IMR-90 (cell line): ENCODE measurements at regions not wholly inside any gene's neighbourhood (a gene's known extent, or its start where the extent isn't known, plus 50 kb on each side); places are given as distances from the start of the nearest gene placed in this dataset.

Source experiments
- ATAC-seq: fragments of 200-7000 bp; cut with Tn5 transposase; 2 replicates; pipeline ENCODE4 v1.9.1; 2020; ENCODE audit warnings: low read depth, mild to moderate bottlenecking, moderate library complexity
- BruUV-seq: library from RNA; stranded (reverse); fragments of 400-500 nt; replicated peaks from 2 replicates; lab custom pipeline; 2021; lab: Mats Ljungman, UMichigan
- CTCF ChIA-PET: fragments of 300-600 bp; formaldehyde crosslinking; extraction: SDS; loops from one replicate; lab custom pipeline; 2021; ENCODE audit warnings: antibody characterized with exemption; lab: Yijun Ruan, JAX
- POLR2A ChIA-PET: fragments of 300-600 bp; sonication (Branson Sonifier 250); formaldehyde crosslinking; loops from one replicate; lab custom pipeline; 2022; ENCODE audit warnings: antibody characterized with exemption; ENCODE audit not compliant: unreplicated experiment; lab: Charles Lee
- DNase-seq: peaks from one replicate; pipeline ENCODE4 v3.0.0; 2013
- H2AFZ ChIP-seq: replicated peaks from 2 replicates; pipeline ENCODE3; 2013; ENCODE audit warnings: low read length, mild to moderate bottlenecking; ENCODE audit not compliant: poor library complexity
- H2AK5ac ChIP-seq: 2 replicates; pipeline ENCODE4 v1.6.1; 2013; ENCODE audit warnings: low read depth, low read length, inconsistent platforms
- H2AK9ac ChIP-seq: replicated peaks from 2 replicates; pipeline ENCODE3; 2013; ENCODE audit warnings: mild to moderate bottlenecking, low read depth, low read length, moderate library complexity; ENCODE audit not compliant: poor library complexity
- H2BK120ac ChIP-seq: 2 replicates; pipeline ENCODE4 v1.6.1; 2013; ENCODE audit warnings: low read depth, low read length, inconsistent platforms
- H2BK15ac ChIP-seq: 3 replicates; pipeline ENCODE4 v1.6.1; 2013; ENCODE audit warnings: low read depth, low read length, inconsistent platforms
- H2BK20ac ChIP-seq: 2 replicates; pipeline ENCODE4 v1.6.1; 2013; ENCODE audit warnings: low read depth, mild to moderate bottlenecking, inconsistent platforms, low read length, moderate library complexity
- H2BK5ac ChIP-seq: 2 replicates; pipeline ENCODE4 v1.6.1; 2013; ENCODE audit warnings: mild to moderate bottlenecking, low read depth, low read length, inconsistent platforms; ENCODE audit not compliant: poor library complexity, severe bottlenecking
- H3K14ac ChIP-seq: replicated peaks from 2 replicates; pipeline ENCODE4 v1.6.1; 2013; ENCODE audit warnings: low read depth, low read length, inconsistent platforms
- H3K18ac ChIP-seq: 2 replicates; pipeline ENCODE4 v1.6.1; 2013; ENCODE audit warnings: low read depth, low read length, control low read depth
- H3K23ac ChIP-seq: 2 replicates; pipeline ENCODE4 v1.6.1; 2013; ENCODE audit warnings: low read depth, low read length, inconsistent platforms
- H3K27ac ChIP-seq: 2 replicates; pipeline ENCODE4 v1.5.1; 2013; ENCODE audit warnings: mild to moderate bottlenecking, control low read depth, low read length; ENCODE audit not compliant: insufficient read depth
- H3K27me3 ChIP-seq: 2 replicates; pipeline ENCODE4 v1.6.1; 2013; ENCODE audit warnings: low read length; ENCODE audit not compliant: control insufficient read depth, insufficient read depth
- H3K36me3 ChIP-seq: 2 replicates; pipeline ENCODE4 v1.6.1; 2013; ENCODE audit warnings: low read length, mixed read lengths; ENCODE audit not compliant: control insufficient read depth, insufficient read depth
- H3K4ac ChIP-seq: 2 replicates; pipeline ENCODE4 v1.6.1; 2013; ENCODE audit warnings: low read depth, low read length, inconsistent platforms
- H3K4me1 ChIP-seq: 2 replicates; pipeline ENCODE4 v1.6.1; 2013; ENCODE audit warnings: low read length, mixed read lengths; ENCODE audit not compliant: control insufficient read depth, insufficient read depth
- H3K4me2 ChIP-seq: 2 replicates; pipeline ENCODE4 v1.6.1; 2013; ENCODE audit warnings: low read depth, mild to moderate bottlenecking, control low read depth, low read length, moderate library complexity
- H3K4me3 ChIP-seq: 2 replicates; pipeline ENCODE4 v1.5.1; 2013; ENCODE audit warnings: low read depth, mild to moderate bottlenecking, control low read depth, low read length, moderate library complexity; ENCODE audit not compliant: insufficient read depth
- H3K56ac ChIP-seq: 2 replicates; pipeline ENCODE4 v1.6.1; 2013; ENCODE audit warnings: low read length, inconsistent platforms; ENCODE audit not compliant: insufficient read depth; ENCODE audit errors: extremely low read depth
- H3K79me1 ChIP-seq, 2 experiments: 2 replicates each; pipeline ENCODE4 v1.6.1; 2013; ENCODE audit warnings: low read length in 2 of 2, inconsistent platforms in 1 of 2, low read depth in 1 of 2
- H3K9ac ChIP-seq: 2 replicates; pipeline ENCODE4 v1.6.1; 2013; ENCODE audit warnings: low read depth, low read length, control low read depth
- H3K9me1 ChIP-seq: 2 replicates; pipeline ENCODE4 v1.6.1; 2013; ENCODE audit warnings: low read length, inconsistent platforms; ENCODE audit not compliant: insufficient read depth
- H3K9me3 ChIP-seq: 2 replicates; pipeline ENCODE4 v1.6.1; 2013; ENCODE audit warnings: low read length; ENCODE audit not compliant: control insufficient read depth, insufficient read depth
- H4K20me1 ChIP-seq: 2 replicates; pipeline ENCODE4 v1.6.1; 2013; ENCODE audit warnings: low read length, inconsistent platforms; ENCODE audit not compliant: insufficient read depth
- H4K5ac ChIP-seq: 2 replicates; pipeline ENCODE4 v1.6.1; 2013; ENCODE audit warnings: mild to moderate bottlenecking, low read depth, low read length, control low read depth
- H4K8ac ChIP-seq, 2 experiments: 2 replicates each; pipeline ENCODE4 v1.6.1; 2013; ENCODE audit warnings: low read depth in 2 of 2, low read length in 2 of 2, control low read depth in 1 of 2, inconsistent platforms in 1 of 2
- H4K91ac ChIP-seq: 2 replicates; pipeline ENCODE4 v1.6.1; 2013; ENCODE audit warnings: low read depth, low read length, inconsistent platforms; ENCODE audit not compliant: insufficient read depth
- CEBPB ChIP-seq: IDR thresholded peaks from 2 replicates; pipeline ENCODE4 v1.6.1; 2012; ENCODE audit warnings: low read depth, low read length, improper control_type of control experiment
- CHD1 ChIP-seq: IDR thresholded peaks from 2 replicates; pipeline ENCODE4 v1.6.1; 2012; ENCODE audit warnings: low read depth, low read length, improper control_type of control experiment
- CTCF ChIP-seq: conservative IDR thresholded peaks from 2 replicates; pipeline ENCODE4 v1.5.1; 2012; ENCODE audit warnings: mild to moderate bottlenecking, low read depth, low read length, improper control_type of control experiment
- ELK1 ChIP-seq: fragments of 150-350 bp; IDR thresholded peaks from 2 replicates; pipeline ENCODE4 v1.6.1; 2016; ENCODE audit warnings: low read depth, mild to moderate bottlenecking, low read length, moderate library complexity, borderline replicate concordance
- FOS ChIP-seq: fragments of 150-350 bp; IDR thresholded peaks from 2 replicates; pipeline ENCODE4 v1.6.1; 2016; ENCODE audit warnings: low read depth, low read length
- MAFK ChIP-seq: IDR thresholded peaks from 2 replicates; pipeline ENCODE4 v1.6.1; 2012; ENCODE audit warnings: low read depth, low read length, improper control_type of control experiment
- MAZ ChIP-seq: IDR thresholded peaks from 2 replicates; pipeline ENCODE4 v1.6.1; 2012; ENCODE audit warnings: low read depth, mild to moderate bottlenecking, low read length, improper control_type of control experiment, moderate library complexity, borderline replicate concordance
- MXI1 ChIP-seq: IDR thresholded peaks from 2 replicates; pipeline ENCODE4 v1.6.1; 2012; ENCODE audit warnings: low read depth, mild to moderate bottlenecking, low read length, moderate library complexity, borderline replicate concordance
- NFE2L2 ChIP-seq: fragments of 150-350 bp; IDR thresholded peaks from 2 replicates; pipeline ENCODE4 v1.6.1; 2016; ENCODE audit warnings: low read depth, mild to moderate bottlenecking, low read length
- POLR2A ChIP-seq: IDR thresholded peaks from 2 replicates; pipeline ENCODE4 v1.6.1; 2012; ENCODE audit warnings: mild to moderate bottlenecking, low read depth, low read length
- RAD21 ChIP-seq: IDR thresholded peaks from 2 replicates; pipeline ENCODE4 v1.6.1; 2012; ENCODE audit warnings: low read length, improper control_type of control experiment
- RFX5 ChIP-seq: IDR thresholded peaks from 2 replicates; pipeline ENCODE4 v1.8.0; 2012; ENCODE audit warnings: low read depth, mild to moderate bottlenecking, low read length, moderate library complexity
- SMC3 ChIP-seq: fragments of 150-350 bp; IDR thresholded peaks from 2 replicates; pipeline ENCODE4 v1.6.1; 2016; ENCODE audit warnings: low read depth, mild to moderate bottlenecking, antibody characterized with exemption, low read length, moderate library complexity
- USF2 ChIP-seq: fragments of 150-350 bp; IDR thresholded peaks from 2 replicates; pipeline ENCODE4 v1.6.1; 2017; ENCODE audit warnings: mild to moderate bottlenecking, antibody characterized with exemption, low read length, low read depth
- whole genome bisulfite sequencing, 2 experiments: methylation state at CpG; one replicate each; pipeline versions ENCODE4 v1.1.5 to v1.1.7; 2013; ENCODE audit warnings: missing lambda C conversion rate in 2 of 2; ENCODE audit not compliant: insufficient read length in 1 of 2; ENCODE audit errors: extremely low coverage in 2 of 2; 5-methylcytosine and 5-hydroxymethylcytosine counted together
- dilution Hi-C: fragments of 300-500 bp; cut with HindIII; formaldehyde crosslinking; loops from one replicate; pipeline ENCODE4 v1.14.3; 2018; ENCODE audit warnings: low sequenced_read_pairs; ENCODE audit not compliant: unreplicated experiment
- in situ Hi-C: fragments of 300-500 bp; cut with MboI; formaldehyde crosslinking; loops from 3 replicates; pipeline ENCODE4 v1.14.3; 2019; ENCODE audit warnings: low sequenced_read_pairs, inconsistent platforms, mixed read lengths
- intact Hi-C: fragments of 100-400 bp; cut with micrococcal nuclease; formaldehyde crosslinking; loops from 2 replicates; pipeline ENCODE4 v1.10.0; 2022

- no peak overlapping the region for H3K9ac ChIP-seq
- no peak for DNase-seq
- H2AFZ ChIP-seq: no peak overlapping the region
- no peaks in the 10 kb centered on the region for H3K79me1 ChIP-seq
- no peak overlapping the region for H2BK15ac ChIP-seq
- H3K4ac ChIP-seq: no peak overlapping the region
- H2BK20ac ChIP-seq: no peak overlapping the region
- H3K14ac ChIP-seq: no peak overlapping the region
- H3K4me3 ChIP-seq: no peak overlapping the region
- H2AK5ac ChIP-seq: no peak overlapping the region
- no TSS peak for BruUV-seq
- POLR2A ChIA-PET: no interaction called here
- CTCF ChIA-PET: interaction anchor here (0.6 kb wide), 1 partner anchor 269 kb away, joined by 5 read pairs; no protein-coding TSS in a partner anchor
- intact Hi-C loops: no loop called here
- H2BK120ac ChIP-seq: no peak overlapping the region
- no peak overlapping the region for H4K5ac ChIP-seq
- H4K20me1 ChIP-seq: no peaks in the 10 kb centered on the region
- no peak overlapping the region for H3K23ac ChIP-seq
- no peak overlapping the region for H3K56ac ChIP-seq
- WGBS, 2 experiments: no CpG with 5 or more reads among the region's 3 CpGs
- no peak for ATAC-seq
- in situ Hi-C loops: no loop called here
- H3K27me3 ChIP-seq: no peaks in the 10 kb centered on the region
- H2BK5ac ChIP-seq: no peak overlapping the region
- no peak overlapping the region for H3K27ac ChIP-seq
- no peak overlapping the region for H4K91ac ChIP-seq
- no peak overlapping the region for H3K18ac ChIP-seq
- H3K4me2 ChIP-seq: no peak overlapping the region
- no peak overlapping the region for H2AK9ac ChIP-seq
- H3K36me3 ChIP-seq: no peaks in the 10 kb centered on the region
- no peak overlapping the region for H4K8ac ChIP-seq
- peaks cover 21% of the 10 kb centered on the region for H3K9me3 ChIP-seq
- TF ChIP-seq CHD1 (no peak), MAFK (no peak), POLR2A (no peak), SMC3 (no peak), NFE2L2 (no peak), MXI1 (no peak), CEBPB (no peak), RFX5 (no peak), RAD21 (no peak), ELK1 (no peak), FOS (no peak), USF2 (no peak), MAZ (no peak), CTCF (no peak)
- H3K4me1 ChIP-seq: no peaks in the 10 kb centered on the region
- dilution Hi-C loops: no loop called here
- H3K9me1 ChIP-seq: no peaks in the 10 kb centered on the region
Measured at GRCh38 chr5:3508395-3508794, 87.2 kb upstream of the IRX1 start.
